ENCODE measurements at regions not wholly inside any gene's neighbourhood (a gene's known extent, or its start where the extent isn't known, plus 50 kb on each side); places are given as distances from the start of the nearest gene placed in this dataset.

GRCh38 chr11:131311776-131312514 is 58.5 kb upstream of the NTM start:
- TF ChIP-seq, protein P1, sequence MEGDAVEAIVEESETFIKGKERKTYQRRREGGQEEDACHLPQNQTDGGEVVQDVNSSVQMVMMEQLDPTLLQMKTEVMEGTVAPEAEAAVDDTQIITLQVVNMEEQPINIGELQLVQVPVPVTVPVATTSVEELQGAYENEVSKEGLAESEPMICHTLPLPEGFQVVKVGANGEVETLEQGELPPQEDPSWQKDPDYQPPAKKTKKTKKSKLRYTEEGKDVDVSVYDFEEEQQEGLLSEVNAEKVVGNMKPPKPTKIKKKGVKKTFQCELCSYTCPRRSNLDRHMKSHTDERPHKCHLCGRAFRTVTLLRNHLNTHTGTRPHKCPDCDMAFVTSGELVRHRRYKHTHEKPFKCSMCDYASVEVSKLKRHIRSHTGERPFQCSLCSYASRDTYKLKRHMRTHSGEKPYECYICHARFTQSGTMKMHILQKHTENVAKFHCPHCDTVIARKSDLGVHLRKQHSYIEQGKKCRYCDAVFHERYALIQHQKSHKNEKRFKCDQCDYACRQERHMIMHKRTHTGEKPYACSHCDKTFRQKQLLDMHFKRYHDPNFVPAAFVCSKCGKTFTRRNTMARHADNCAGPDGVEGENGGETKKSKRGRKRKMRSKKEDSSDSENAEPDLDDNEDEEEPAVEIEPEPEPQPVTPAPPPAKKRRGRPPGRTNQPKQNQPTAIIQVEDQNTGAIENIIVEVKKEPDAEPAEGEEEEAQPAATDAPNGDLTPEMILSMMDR (IDR thresholded peaks at IDR 0.05), result no peak
- TF ChIP-seq EP300 (IDR thresholded peaks at IDR 0.05), result no peak
- TF ChIP-seq POLR2AphosphoS5 (IDR thresholded peaks at IDR 0.05), result no peak
- TF ChIP-seq POLR2A (IDR thresholded peaks at IDR 0.05), result no peak
- Histone ChIP-seq H3K27ac (no peak overlapping the region), H3K4me3 (no peak overlapping the region), H3K9me3 (no peaks in the 10 kb centered on the region), H3K36me3 (no peaks in the 10 kb centered on the region), H3K27me3 (peaks cover 0 to 6% (median 0%) of the 10 kb centered on the region in 3 donors), H3K4me1 (no peaks in the 10 kb centered on the region)
- DNase-seq, result peak in 1 of 2 donors; percentile 9
- 48 to 62% (median 53%) methylated on average over 10 of the region's 10 CpGs for WGBS, 5 donors
- intact Hi-C loops (cut with DNase I; ENCODE audit: low total_unique reads), result no loop called here

All from stomach (tissue), 8 donors.